H1 (cell line): ENCODE measurements at regions not wholly inside any gene's neighbourhood (a gene's known extent, or its start where the extent isn't known, plus 50 kb on each side); places are given as distances from the start of the nearest gene placed in this dataset.

Experiments
- CTCF ChIA-PET: fragments of 300-600 bp; sonication (Branson Sonifier 250); formaldehyde crosslinking; loops from one replicate; lab custom pipeline; 2021; ENCODE audit not compliant: partially characterized antibody; lab: Charles Lee
- POLR2A ChIA-PET: fragments of 300-600 bp; sonication (Branson Sonifier 250); formaldehyde crosslinking; loops from one replicate; lab custom pipeline; 2021; ENCODE audit warnings: inconsistent platforms; ENCODE audit not compliant: partially characterized antibody; lab: Charles Lee
- DNase-seq, 2 experiments: peaks; one replicate each; pipeline versions ENCODE4 v3.0.0 to v3.0.0-alpha.2; 2010 to 2022; ENCODE audit warnings: low spot score in 2 of 2, low read depth in 1 of 2, mixed read lengths in 1 of 2
- FAIRE-seq: peaks from 2 replicates; lab custom pipeline; 2011; peaks lifted over from hg19 to GRCh38; lab: Jason Lieb, UNC
- H2AFZ ChIP-seq: 2 replicates; pipeline ENCODE4 v1.8.1; 2012; ENCODE audit warnings: low read length, inconsistent platforms
- H2AK5ac ChIP-seq: 2 replicates; pipeline ENCODE4 v1.6.1; 2013; ENCODE audit warnings: low read depth, low read length
- H2BK120ac ChIP-seq: replicated peaks from 2 replicates; pipeline ENCODE3; 2013; ENCODE audit warnings: low read depth, low read length, inconsistent platforms
- H2BK12ac ChIP-seq: 2 replicates; pipeline ENCODE4 v1.6.1; 2013; ENCODE audit warnings: low read depth, low read length
- H2BK15ac ChIP-seq: 2 replicates; pipeline ENCODE4 v1.6.1; 2013; ENCODE audit warnings: low read length
- H2BK20ac ChIP-seq: 2 replicates; pipeline ENCODE4 v1.6.1; 2013; ENCODE audit warnings: low read length
- H2BK5ac ChIP-seq: 2 replicates; pipeline ENCODE4 v1.6.1; 2013; ENCODE audit warnings: low read depth, low read length
- H3K14ac ChIP-seq: 2 replicates; pipeline ENCODE4 v1.6.1; 2013; ENCODE audit warnings: inconsistent platforms; ENCODE audit not compliant: insufficient read length
- H3K18ac ChIP-seq: 2 replicates; pipeline ENCODE4 v1.6.1; 2013; ENCODE audit warnings: low read length; ENCODE audit errors: extremely low read depth
- H3K23ac ChIP-seq: 2 replicates; pipeline ENCODE4 v1.6.1; 2013; ENCODE audit warnings: inconsistent platforms; ENCODE audit not compliant: insufficient read length
- H3K23me2 ChIP-seq: 2 replicates; pipeline ENCODE4 v1.6.1; 2013; ENCODE audit warnings: low read depth, low read length
- H3K27ac ChIP-seq: 2 replicates; pipeline ENCODE4 v1.6.1; 2011; ENCODE audit warnings: low read depth, low read length, inconsistent platforms
- H3K27me3 ChIP-seq, 4 experiments: replicated peaks in 1 of 4; 1 replicate in 1 of 4; 2 replicates in 3 of 4; pipeline versions ENCODE4 v1.6.1 to v1.8.1; 2011 to 2013; ENCODE audit warnings: low read length in 3 of 4, mild to moderate bottlenecking in 3 of 4, inconsistent platforms in 2 of 4, mixed read lengths in 2 of 4, moderate library complexity in 1 of 4; ENCODE audit not compliant: control insufficient read depth in 3 of 4, insufficient read depth in 3 of 4; ENCODE audit errors: extremely low read depth in 1 of 4
- H3K36me3 ChIP-seq, 4 experiments: 2 replicates each; pipeline versions ENCODE4 v1.6.1 to v1.8.1; 2011 to 2013; ENCODE audit warnings: mild to moderate bottlenecking in 4 of 4, low read length in 3 of 4, moderate library complexity in 2 of 4, control low read depth in 1 of 4, inconsistent platforms in 1 of 4; ENCODE audit not compliant: insufficient read depth in 4 of 4, control insufficient read depth in 2 of 4
- H3K4ac ChIP-seq: replicated peaks from 2 replicates; pipeline ENCODE3; 2013; ENCODE audit warnings: low read length, low read depth, mixed read lengths, inconsistent platforms; ENCODE audit not compliant: insufficient read length
- H3K4me1 ChIP-seq, 4 experiments: replicated peaks in 1 of 4; 1 replicate in 1 of 4; 2 replicates in 3 of 4; pipeline versions ENCODE4 v1.6.1 to v1.8.1; 2011 to 2013; ENCODE audit warnings: low read length in 3 of 4, inconsistent platforms in 2 of 4, mixed read lengths in 1 of 4; ENCODE audit not compliant: insufficient read depth in 4 of 4, control insufficient read depth in 3 of 4
- H3K4me2 ChIP-seq, 2 experiments: 2 replicates each; pipeline versions ENCODE4 v1.6.1 to v1.8.1; 2011 to 2013; ENCODE audit warnings: low read depth in 2 of 2, low read length in 2 of 2, control low read depth in 1 of 2, inconsistent platforms in 1 of 2, mild to moderate bottlenecking in 1 of 2; ENCODE audit not compliant: insufficient read depth in 1 of 2
- H3K4me3 ChIP-seq, 4 experiments: fragments of 200-600, 300-600 bp in 1 of 4; sonication (generic), shearing (Covaris generic), sonication (Bioruptor Twin) in 1 of 4; 2 replicates each; pipeline versions ENCODE4 v1.5.1 to v1.8.1; 2011 to 2016; ENCODE audit warnings: low read length in 4 of 4, low read depth in 3 of 4, control low read depth in 2 of 4, inconsistent platforms in 2 of 4, mild to moderate bottlenecking in 2 of 4, mixed read lengths in 1 of 4, moderate library complexity in 1 of 4; ENCODE audit not compliant: insufficient read depth in 2 of 4; ENCODE audit errors: extremely low read depth in 1 of 4
- H3K56ac ChIP-seq: replicated peaks from 2 replicates; pipeline ENCODE3; 2013; ENCODE audit warnings: low read depth, mild to moderate bottlenecking, mixed read lengths, low read length, inconsistent platforms; ENCODE audit not compliant: insufficient read length
- H3K79me1 ChIP-seq: 2 replicates; pipeline ENCODE4 v1.6.1; 2013; ENCODE audit warnings: low read depth, low read length, control low read depth
- H3K79me2 ChIP-seq, 2 experiments: 2 replicates each; pipeline versions ENCODE4 v1.6.1 to v1.8.1; 2012 to 2013; ENCODE audit warnings: low read length in 2 of 2, mild to moderate bottlenecking in 2 of 2, inconsistent platforms in 1 of 2; ENCODE audit not compliant: insufficient read depth in 2 of 2, control insufficient read depth in 1 of 2
- H3K9ac ChIP-seq, 4 experiments: replicated peaks in 1 of 4; 1 replicate in 1 of 4; 2 replicates in 3 of 4; pipeline versions ENCODE4 v1.6.1 to v1.8.1; 2011 to 2013; ENCODE audit warnings: low read depth in 3 of 4, low read length in 3 of 4, control low read depth in 2 of 4, mild to moderate bottlenecking in 2 of 4, moderate library complexity in 2 of 4, inconsistent platforms in 1 of 4; ENCODE audit errors: extremely low read depth in 1 of 4
- H3K9me3 ChIP-seq, 2 experiments: 2 replicates each; pipeline versions ENCODE4 v1.6.1 to v1.8.1; 2012 to 2013; ENCODE audit warnings: mild to moderate bottlenecking in 2 of 2, moderate library complexity in 2 of 2, control low read depth in 1 of 2, inconsistent platforms in 1 of 2, low read depth in 1 of 2, low read length in 1 of 2, mixed read lengths in 1 of 2; ENCODE audit not compliant: insufficient read depth in 2 of 2
- H4K20me1 ChIP-seq, 2 experiments: replicated peaks in 1 of 2; 2 replicates each; pipeline versions ENCODE3 to v1.8.1; 2011 to 2013; ENCODE audit warnings: inconsistent platforms in 2 of 2, low read length in 2 of 2, mild to moderate bottlenecking in 1 of 2; ENCODE audit not compliant: insufficient read depth in 2 of 2, control insufficient read depth in 1 of 2
- H4K5ac ChIP-seq: 2 replicates; pipeline ENCODE4 v1.6.1; 2013; ENCODE audit warnings: low read length, low read depth, mixed read lengths, inconsistent platforms; ENCODE audit not compliant: insufficient read length
- H4K8ac ChIP-seq: 2 replicates; pipeline ENCODE4 v1.8.0; 2013; ENCODE audit warnings: mild to moderate bottlenecking, moderate library complexity, low read length, inconsistent platforms; ENCODE audit not compliant: insufficient read depth; ENCODE audit errors: extremely low read depth
- H4K91ac ChIP-seq: replicated peaks from 2 replicates; pipeline ENCODE3; 2013; ENCODE audit warnings: low read length, mixed read lengths, inconsistent platforms; ENCODE audit not compliant: insufficient read length
- CHD1 ChIP-seq: IDR thresholded peaks from 2 replicates; pipeline ENCODE4 v1.6.1; 2012; ENCODE audit warnings: low read depth, low read length, improper control_type of control experiment
- CREB1 ChIP-seq: IDR thresholded peaks from 2 replicates; pipeline ENCODE4 v1.6.1; 2012; ENCODE audit warnings: inconsistent platforms
- GABPA ChIP-seq: IDR thresholded peaks from 2 replicates; pipeline ENCODE4 v1.6.1; 2011; ENCODE audit warnings: mild to moderate bottlenecking, low read length, moderate library complexity, borderline replicate concordance; ENCODE audit not compliant: insufficient read depth
- JUND ChIP-seq: IDR thresholded peaks from 2 replicates; pipeline ENCODE4 v1.6.1; 2011; ENCODE audit warnings: mild to moderate bottlenecking, improper control_type of control experiment, low read length
- KDM4A ChIP-seq: IDR thresholded peaks from one replicate; pipeline ENCODE4 v1.7.1; 2012; ENCODE audit warnings: low read depth, mild to moderate bottlenecking, moderate library complexity, low read length, inconsistent platforms; ENCODE audit not compliant: severe bottlenecking
- NANOG ChIP-seq: IDR thresholded peaks from 2 replicates; pipeline ENCODE4 v1.6.1; 2011; ENCODE audit warnings: low read length, low read depth, mild to moderate bottlenecking, inconsistent platforms; ENCODE audit not compliant: insufficient read depth, poor library complexity, severe bottlenecking
- PHF8 ChIP-seq: fragments of 200-600 bp; sonication (generic); conservative IDR thresholded peaks from 2 replicates; pipeline ENCODE4 v1.7.1; 2012; ENCODE audit warnings: low read depth, mild to moderate bottlenecking, inconsistent platforms, low read length, moderate library complexity
- RFX5 ChIP-seq: IDR thresholded peaks from 2 replicates; pipeline ENCODE4 v1.6.1; 2011; ENCODE audit warnings: low read depth, low read length, improper control_type of control experiment, borderline replicate concordance
- SP1 ChIP-seq: IDR thresholded peaks from 2 replicates; pipeline ENCODE4 v1.6.1; 2011; ENCODE audit warnings: low read depth, low read length
- SUZ12 ChIP-seq: fragments of 200-600 bp; sonication (generic); IDR thresholded peaks from 2 replicates; pipeline ENCODE4 v1.6.1; 2012; ENCODE audit warnings: mild to moderate bottlenecking, inconsistent platforms, low read length, moderate library complexity, mixed read lengths
- TAF1 ChIP-seq: IDR thresholded peaks from 2 replicates; pipeline ENCODE4 v1.6.1; 2011; ENCODE audit warnings: mild to moderate bottlenecking, low read depth, low read length
- WGBS, 2 experiments: shearing (Covaris generic) in 1 of 2; methylation state at CpG; one replicate each; pipeline versions ENCODE4 v1.1.6 to v1.1.7; 2013 to 2015; ENCODE audit warnings: low lambda C conversion rate in 2 of 2, mixed read lengths in 2 of 2, inconsistent platforms in 1 of 2, low coverage in 1 of 2, missing lambda C conversion rate in 1 of 2; ENCODE audit not compliant: insufficient replicate concordance in 2 of 2, insufficient coverage in 1 of 2, insufficient read length in 1 of 2; ENCODE audit errors: extremely low coverage in 1 of 2, missing lambda C conversion rate in 1 of 2; 5-methylcytosine and 5-hydroxymethylcytosine counted together
- TF ChIP-seq, protein P1 (sequence below): IDR thresholded peaks from 2 replicates; pipeline ENCODE4 v1.6.1; 2011; ENCODE audit warnings: low read length, improper control_type of control experiment
- TF ChIP-seq, protein P2 (sequence below): IDR thresholded peaks from 2 replicates; pipeline ENCODE4 v1.6.1; 2011; ENCODE audit warnings: low read depth, mild to moderate bottlenecking, low read length; ENCODE audit not compliant: insufficient read depth

DNA sequence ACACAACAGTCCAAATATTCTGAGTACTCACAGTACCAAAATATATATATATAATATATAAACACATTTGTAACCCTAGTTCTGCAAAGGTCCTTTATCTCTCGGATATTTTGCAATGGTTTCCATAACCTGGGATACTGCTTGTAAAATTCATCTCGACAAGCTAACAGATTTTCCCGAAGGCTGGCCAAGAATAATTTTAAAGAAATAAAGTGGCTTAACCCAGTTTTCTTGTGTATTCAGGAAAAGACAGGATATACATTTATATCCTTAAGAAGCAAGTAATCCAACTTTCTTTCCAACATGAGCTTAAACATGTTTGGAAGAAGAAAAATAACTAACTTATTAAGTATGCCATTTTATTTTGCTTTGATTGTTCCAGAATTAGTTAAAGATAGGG lies 348.7 kb upstream of the RUNX1 start:
- H3K27me3 ChIP-seq, result no peaks in the 10 kb centered on the region
- H3K18ac ChIP-seq, result no peak overlapping the region
- no peak for TF ChIP-seq PHF8
- TF ChIP-seq GABPA, result no peak
- TF ChIP-seq CREB1, result no peak
- TF ChIP-seq KDM4A, result no peak
- TF ChIP-seq TAF1, result no peak
- no peak for TF ChIP-seq SUZ12
- TF ChIP-seq, protein P1, sequence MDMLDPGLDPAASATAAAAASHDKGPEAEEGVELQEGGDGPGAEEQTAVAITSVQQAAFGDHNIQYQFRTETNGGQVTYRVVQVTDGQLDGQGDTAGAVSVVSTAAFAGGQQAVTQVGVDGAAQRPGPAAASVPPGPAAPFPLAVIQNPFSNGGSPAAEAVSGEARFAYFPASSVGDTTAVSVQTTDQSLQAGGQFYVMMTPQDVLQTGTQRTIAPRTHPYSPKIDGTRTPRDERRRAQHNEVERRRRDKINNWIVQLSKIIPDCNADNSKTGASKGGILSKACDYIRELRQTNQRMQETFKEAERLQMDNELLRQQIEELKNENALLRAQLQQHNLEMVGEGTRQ, result no peak
- no peak for TF ChIP-seq NANOG
- no peak for TF ChIP-seq CHD1
- no peak for TF ChIP-seq SP1
- no peak for TF ChIP-seq RFX5
- TF ChIP-seq JUND, result no peak
- TF ChIP-seq, protein P2, sequence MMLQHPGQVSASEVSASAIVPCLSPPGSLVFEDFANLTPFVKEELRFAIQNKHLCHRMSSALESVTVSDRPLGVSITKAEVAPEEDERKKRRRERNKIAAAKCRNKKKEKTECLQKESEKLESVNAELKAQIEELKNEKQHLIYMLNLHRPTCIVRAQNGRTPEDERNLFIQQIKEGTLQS, result no peak

More for the DNA sequence above, 348.7 kb upstream of the RUNX1 start:
- Histone ChIP-seq H3K9ac (no peak overlapping the region), H4K20me1 (no peaks in the 10 kb centered on the region), H3K27ac (no peak overlapping the region), H3K56ac (no peak overlapping the region), H3K4ac (no peak overlapping the region), H3K23me2 (no peaks in the 10 kb centered on the region; the same call in 1 of the 2 replicates), H4K91ac (no peak overlapping the region), H3K4me3 (no peak overlapping the region), H3K14ac (no peak overlapping the region), H3K4me1 (peaks cover 0 to 2% (median 0%) of the 10 kb centered on the region in 4 experiments; a peak in 1 of 7 replicates), H2BK12ac (no peak overlapping the region), H3K23ac (no peak overlapping the region), H2AFZ (no peak overlapping the region), H2BK5ac (no peak overlapping the region), H4K8ac (no peak overlapping the region), H2BK15ac (no peak overlapping the region), H3K9me3 (no peaks in the 10 kb centered on the region), H3K79me2 (no peaks in the 10 kb centered on the region), H2BK20ac (no peak overlapping the region), H3K4me2 (no peak overlapping the region), H4K5ac (no peak overlapping the region), H2AK5ac (no peak overlapping the region), H3K36me3 (no peaks in the 10 kb centered on the region), H3K79me1 (no peaks in the 10 kb centered on the region), H2BK120ac (no peak overlapping the region)
- CTCF ChIA-PET, result interaction anchor here (0.6 kb wide), 1 partner anchor 511 kb away, joined by 3 read pairs; no protein-coding TSS in a partner anchor
- POLR2A ChIA-PET, result no interaction called here
- FAIRE-seq (no peak), DNase-seq (no peak)
- 88% methylated on average over 3 of the region's 3 CpGs; no CpG with 5 or more reads in 1 of the 2 experiments for WGBS, 2 experiments
